Caco-2 (cell line): ENCODE measurements at regions not wholly inside any gene's neighbourhood (a gene's known extent, or its start where the extent isn't known, plus 50 kb on each side); places are given as distances from the start of the nearest gene placed in this dataset.
A peak's percentile ranks its signal among the peaks of the same experiment; 100 is the strongest.

Experiments
- BruUV-seq: library from RNA; stranded (reverse); fragments of 400-500 nt; replicated peaks from 2 replicates; lab custom pipeline; 2021; lab: Mats Ljungman, UMichigan
- CTCF ChIA-PET: fragments of 300-600 bp; sonication (Branson Sonifier 250); formaldehyde crosslinking; loops from one replicate; lab custom pipeline; 2022; ENCODE audit warnings: antibody characterized with exemption; lab: Charles Lee
- POLR2A ChIA-PET: fragments of 300-600 bp; sonication (Branson Sonifier 250); formaldehyde crosslinking; loops from one replicate; lab custom pipeline; 2022; ENCODE audit warnings: antibody characterized with exemption; lab: Charles Lee
- DNase-seq, 2 experiments: peaks; one replicate each; pipeline versions ENCODE4 v3.0.0 to v3.0.0-alpha.2; 2020 to 2022
- H3K27me3 ChIP-seq: replicated peaks from 2 replicates; pipeline ENCODE4 v1.6.0; 2011; ENCODE audit warnings: low read length; ENCODE audit not compliant: control insufficient read depth, insufficient read depth
- H3K36me3 ChIP-seq: 2 replicates; pipeline ENCODE4 v1.5.1; 2011; ENCODE audit warnings: low read length; ENCODE audit not compliant: control insufficient read depth, insufficient read depth
- H3K4me1 ChIP-seq: fragments of 250-450 bp; sonication (Bioruptor Pico); 2 replicates; pipeline ENCODE4 v1.5.1; 2020; ENCODE audit warnings: mild to moderate bottlenecking
- H3K4me3 ChIP-seq: 2 replicates; pipeline ENCODE4 v1.5.1; 2011; ENCODE audit warnings: low read depth, mild to moderate bottlenecking, control low read depth, low read length
- H3K9me3 ChIP-seq: fragments of 250-450 bp; sonication (Bioruptor Pico); 2 replicates; pipeline ENCODE4 v1.5.1; 2020; ENCODE audit warnings: mild to moderate bottlenecking, moderate library complexity
- H3K27ac Mint-ChIP-seq: one replicate; pipeline ENCODE4 v1.8.0; 2022; ENCODE audit warnings: mixed read lengths; ENCODE audit not compliant: unreplicated experiment
- H3K27me3 Mint-ChIP-seq: one replicate; pipeline ENCODE4 v1.8.0; 2022; ENCODE audit warnings: mixed read lengths; ENCODE audit not compliant: insufficient read depth, unreplicated experiment
- H3K36me3 Mint-ChIP-seq: one replicate; pipeline ENCODE4 v1.8.0; 2022; ENCODE audit warnings: mild to moderate bottlenecking, mixed read lengths; ENCODE audit not compliant: insufficient read depth, unreplicated experiment
- H3K4me1 Mint-ChIP-seq: one replicate; pipeline ENCODE4 v1.8.0; 2022; ENCODE audit warnings: low read depth, mixed read lengths; ENCODE audit not compliant: unreplicated experiment
- H3K4me3 Mint-ChIP-seq: one replicate; pipeline ENCODE4 v1.8.0; 2022; ENCODE audit warnings: mild to moderate bottlenecking, moderate library complexity, mixed read lengths; ENCODE audit not compliant: unreplicated experiment
- H3K9me3 Mint-ChIP-seq: one replicate; pipeline ENCODE4 v1.8.0; 2022; ENCODE audit warnings: mixed read lengths; ENCODE audit not compliant: unreplicated experiment
- intact Hi-C: fragments of 100-400 bp; cut with micrococcal nuclease; formaldehyde crosslinking; loops from one replicate; pipeline ENCODE4 v1.10.0; 2022; ENCODE audit not compliant: unreplicated experiment
- TF ChIP-seq, protein P1 (sequence below), 2 experiments: fragments of 200-600 bp in 1 of 2; IDR thresholded peaks; 1 replicate in 1 of 2; 2 replicates in 1 of 2; pipeline versions ENCODE4 v1.5.1 to v1.8.0; 2011 to 2022; ENCODE audit warnings: antibody characterized with exemption in 1 of 2, control low read depth in 1 of 2, inconsistent platforms in 1 of 2, low read depth in 1 of 2, low read length in 1 of 2, mild to moderate bottlenecking in 1 of 2, moderate library complexity in 1 of 2; ENCODE audit not compliant: insufficient read depth in 1 of 2, severe bottlenecking in 1 of 2, unreplicated experiment in 1 of 2

DNA sequence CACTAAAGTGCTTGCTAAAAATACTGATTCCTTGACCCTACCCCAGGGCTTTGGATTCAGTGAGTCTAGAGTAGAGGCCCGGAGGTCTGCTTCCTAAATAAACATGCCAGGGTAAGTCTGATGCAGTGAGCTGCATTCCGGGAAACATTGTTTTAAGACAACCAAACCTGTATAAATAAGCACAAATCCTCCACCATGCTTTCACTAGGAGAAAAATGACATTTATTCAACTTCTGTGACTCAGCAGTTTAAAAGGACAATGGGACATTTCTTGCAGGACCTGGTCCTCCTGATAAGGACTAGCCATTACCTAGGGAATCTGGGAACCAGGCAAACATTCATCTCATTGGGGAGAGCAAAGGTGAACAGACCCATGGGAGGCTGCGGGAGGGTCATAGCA, 335.3 kb downstream of the MLLT3 start:
- Histone ChIP-seq H3K27me3 (no peaks in the 10 kb centered on the region), H3K9me3 (no peaks in the 10 kb centered on the region), H3K4me1 (peaks cover 14% of the 10 kb centered on the region), H3K4me3 (no peak overlapping the region), H3K36me3 (no peaks in the 10 kb centered on the region)
- DNase-seq, result peak; percentile 32 to 50
- Mint-ChIP-seq H3K4me1 (peaks cover 7% of the 10 kb centered on the region), H3K4me3 (no peak overlapping the region), H3K36me3 (no peaks in the 10 kb centered on the region), H3K9me3 (peaks cover 8% of the 10 kb centered on the region), H3K27ac (no peak overlapping the region), H3K27me3 (no peaks in the 10 kb centered on the region)
- intact Hi-C loops, result no loop called here
- BruUV-seq, result no TSS peak
- ChIA-PET CTCF (no interaction called here), POLR2A (no interaction called here)
- TF ChIP-seq, protein P1, sequence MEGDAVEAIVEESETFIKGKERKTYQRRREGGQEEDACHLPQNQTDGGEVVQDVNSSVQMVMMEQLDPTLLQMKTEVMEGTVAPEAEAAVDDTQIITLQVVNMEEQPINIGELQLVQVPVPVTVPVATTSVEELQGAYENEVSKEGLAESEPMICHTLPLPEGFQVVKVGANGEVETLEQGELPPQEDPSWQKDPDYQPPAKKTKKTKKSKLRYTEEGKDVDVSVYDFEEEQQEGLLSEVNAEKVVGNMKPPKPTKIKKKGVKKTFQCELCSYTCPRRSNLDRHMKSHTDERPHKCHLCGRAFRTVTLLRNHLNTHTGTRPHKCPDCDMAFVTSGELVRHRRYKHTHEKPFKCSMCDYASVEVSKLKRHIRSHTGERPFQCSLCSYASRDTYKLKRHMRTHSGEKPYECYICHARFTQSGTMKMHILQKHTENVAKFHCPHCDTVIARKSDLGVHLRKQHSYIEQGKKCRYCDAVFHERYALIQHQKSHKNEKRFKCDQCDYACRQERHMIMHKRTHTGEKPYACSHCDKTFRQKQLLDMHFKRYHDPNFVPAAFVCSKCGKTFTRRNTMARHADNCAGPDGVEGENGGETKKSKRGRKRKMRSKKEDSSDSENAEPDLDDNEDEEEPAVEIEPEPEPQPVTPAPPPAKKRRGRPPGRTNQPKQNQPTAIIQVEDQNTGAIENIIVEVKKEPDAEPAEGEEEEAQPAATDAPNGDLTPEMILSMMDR (IDR thresholded peaks at IDR 0.05; ENCODE audit: insufficient read depth in 1 of 2, low read depth in 1 of 2, low read length in 1 of 2, severe bottlenecking in 1 of 2, unreplicated experiment in 1 of 2), result no peak

DNA sequence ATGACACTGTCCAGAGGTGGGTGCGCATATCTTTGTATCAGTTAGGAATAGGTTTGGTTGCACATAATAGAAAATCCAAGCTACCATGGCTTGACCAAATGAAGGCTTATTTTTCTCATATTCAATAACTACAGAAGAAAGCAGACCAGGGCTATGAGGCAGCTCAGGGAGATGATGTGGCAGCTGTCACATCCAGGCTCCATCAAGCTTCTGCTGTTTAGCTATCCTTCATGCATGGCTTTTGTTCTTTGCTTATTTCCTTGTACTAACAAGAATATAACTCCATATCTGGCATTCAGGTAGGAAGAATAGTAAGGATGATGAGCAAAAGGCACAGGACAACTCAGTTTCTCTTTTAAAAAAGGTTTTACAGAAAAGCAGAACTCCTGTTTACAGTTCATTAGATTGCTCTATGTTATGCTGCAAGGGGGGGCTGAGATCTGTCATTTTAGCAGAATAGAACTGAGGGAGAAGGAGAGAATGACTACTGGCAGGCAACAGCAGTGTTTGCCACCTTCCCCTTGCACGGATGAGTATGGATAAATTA, 336.1 kb downstream of the MLLT3 start:
- H3K9me3 ChIP-seq, result no peaks in the 10 kb centered on the region
- ChIA-PET POLR2A (no interaction called here), CTCF (no interaction called here)
- DNase-seq, result no peak
- no peaks in the 10 kb centered on the region for H3K36me3 Mint-ChIP-seq
- no peak overlapping the region for H3K4me3 ChIP-seq
- no peaks in the 10 kb centered on the region for H3K36me3 ChIP-seq
- peaks cover 14% of the 10 kb centered on the region for H3K4me1 ChIP-seq
- BruUV-seq, result no TSS peak
- no peaks in the 10 kb centered on the region for H3K27me3 ChIP-seq
- intact Hi-C loops, result no loop called here
- no peaks in the 10 kb centered on the region for H3K27me3 Mint-ChIP-seq
- TF ChIP-seq, protein P1 (IDR thresholded peaks at IDR 0.05; ENCODE audit: insufficient read depth in 1 of 2, low read depth in 1 of 2, low read length in 1 of 2, severe bottlenecking in 1 of 2, unreplicated experiment in 1 of 2), result no peak
- H3K4me1 Mint-ChIP-seq, result peaks cover 7% of the 10 kb centered on the region
- no peak overlapping the region for H3K4me3 Mint-ChIP-seq
- peaks cover under 1% of the 10 kb centered on the region for H3K9me3 Mint-ChIP-seq
- H3K27ac Mint-ChIP-seq, result no peak overlapping the region

DNA sequence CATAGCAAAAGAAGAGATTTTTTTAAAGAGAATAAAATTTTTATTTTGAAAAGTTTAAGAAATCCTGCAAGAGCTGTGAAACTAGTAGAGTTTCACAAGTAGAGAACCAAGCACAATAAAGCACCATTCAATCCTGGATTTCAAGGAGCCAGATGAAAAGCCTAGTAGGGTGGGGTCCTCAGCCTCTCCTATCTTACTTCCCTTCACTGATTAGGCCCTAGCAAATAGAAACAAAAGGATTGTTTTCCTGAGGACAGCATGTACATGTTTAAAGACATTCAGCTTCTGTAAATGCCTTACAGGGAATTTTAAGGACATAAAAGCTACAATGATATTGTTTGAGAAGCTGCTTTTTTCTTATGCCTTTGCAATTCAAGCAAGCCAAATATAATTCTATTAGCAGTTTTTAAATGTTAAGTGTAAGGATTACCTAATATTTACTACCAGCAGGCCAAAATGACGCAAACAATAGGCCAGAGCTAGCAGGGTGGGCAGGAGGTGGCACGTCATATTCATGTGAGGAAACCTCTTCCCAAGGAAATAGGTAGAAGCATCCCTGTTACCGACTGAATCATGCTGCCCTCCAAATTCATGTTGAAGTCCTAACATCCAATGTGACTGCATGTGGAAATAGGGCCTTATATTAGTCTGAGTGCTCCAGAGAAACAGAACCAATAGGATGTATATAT, 337.6 kb downstream of the MLLT3 start:
- Histone ChIP-seq H3K4me1 (peaks cover 14% of the 10 kb centered on the region), H3K36me3 (no peaks in the 10 kb centered on the region), H3K27me3 (no peaks in the 10 kb centered on the region), H3K4me3 (no peak overlapping the region), H3K9me3 (no peaks in the 10 kb centered on the region)
- Mint-ChIP-seq H3K27me3 (no peaks in the 10 kb centered on the region), H3K4me3 (no peak overlapping the region), H3K36me3 (no peaks in the 10 kb centered on the region), H3K4me1 (peaks cover 7% of the 10 kb centered on the region), H3K9me3 (no peaks in the 10 kb centered on the region), H3K27ac (no peak overlapping the region)
- DNase-seq, result no peak
- ChIA-PET CTCF (interaction anchor here (1.0 kb wide), 1 partner anchor 269 kb away, joined by 3 read pairs; no protein-coding TSS in a partner anchor), POLR2A (no interaction called here)
- TF ChIP-seq, protein P1 (IDR thresholded peaks at IDR 0.05; ENCODE audit: insufficient read depth in 1 of 2, low read depth in 1 of 2, low read length in 1 of 2, severe bottlenecking in 1 of 2, unreplicated experiment in 1 of 2), result no peak
- intact Hi-C loops, result no loop called here
- no TSS peak for BruUV-seq
